ENCODE measurements at regions not wholly inside any gene's neighbourhood (a gene's known extent, or its start where the extent isn't known, plus 50 kb on each side); places are given as distances from the start of the nearest gene placed in this dataset.

DNA sequence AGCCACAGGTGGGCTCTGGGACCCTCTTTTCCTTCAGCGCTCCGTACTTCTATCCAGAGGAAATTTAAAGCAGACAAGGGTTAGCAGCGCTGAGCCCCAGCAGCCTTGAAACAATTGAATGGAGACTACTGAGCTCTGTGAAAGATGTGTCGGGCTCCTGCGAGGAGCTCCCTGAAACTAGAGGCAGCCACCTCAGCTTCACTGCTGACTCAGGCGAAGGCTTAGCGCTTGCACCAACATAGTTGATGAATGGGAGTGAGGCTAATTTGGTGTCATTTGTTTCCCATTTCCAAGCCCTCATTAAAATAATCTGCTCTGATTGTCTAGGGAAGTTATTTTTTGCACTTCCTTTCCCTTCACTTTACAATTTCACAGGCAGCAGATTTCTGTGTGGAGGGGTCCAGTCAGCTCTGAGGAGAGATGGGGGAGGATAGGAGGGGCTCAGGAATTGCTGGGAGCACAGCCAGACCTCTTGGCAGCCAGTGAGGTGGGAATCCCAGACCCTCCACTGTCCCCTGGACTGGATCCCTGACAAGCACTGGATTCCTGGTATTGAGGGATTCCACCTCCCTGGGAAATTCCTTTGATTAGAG lies 398.9 kb upstream of the PLXNA2 start:
- DNase-seq (ENCODE audit: low spot score) (no peak), ATAC-seq (ENCODE audit: low read depth) (no peak)
- H3K9me3 ChIP-seq (ENCODE audit: severe bottlenecking) = no peaks in the 10 kb centered on the region
- H3K27ac ChIP-seq (ENCODE audit: poor library complexity, severe bottlenecking) = no peak overlapping the region
- TF ChIP-seq, protein P1, sequence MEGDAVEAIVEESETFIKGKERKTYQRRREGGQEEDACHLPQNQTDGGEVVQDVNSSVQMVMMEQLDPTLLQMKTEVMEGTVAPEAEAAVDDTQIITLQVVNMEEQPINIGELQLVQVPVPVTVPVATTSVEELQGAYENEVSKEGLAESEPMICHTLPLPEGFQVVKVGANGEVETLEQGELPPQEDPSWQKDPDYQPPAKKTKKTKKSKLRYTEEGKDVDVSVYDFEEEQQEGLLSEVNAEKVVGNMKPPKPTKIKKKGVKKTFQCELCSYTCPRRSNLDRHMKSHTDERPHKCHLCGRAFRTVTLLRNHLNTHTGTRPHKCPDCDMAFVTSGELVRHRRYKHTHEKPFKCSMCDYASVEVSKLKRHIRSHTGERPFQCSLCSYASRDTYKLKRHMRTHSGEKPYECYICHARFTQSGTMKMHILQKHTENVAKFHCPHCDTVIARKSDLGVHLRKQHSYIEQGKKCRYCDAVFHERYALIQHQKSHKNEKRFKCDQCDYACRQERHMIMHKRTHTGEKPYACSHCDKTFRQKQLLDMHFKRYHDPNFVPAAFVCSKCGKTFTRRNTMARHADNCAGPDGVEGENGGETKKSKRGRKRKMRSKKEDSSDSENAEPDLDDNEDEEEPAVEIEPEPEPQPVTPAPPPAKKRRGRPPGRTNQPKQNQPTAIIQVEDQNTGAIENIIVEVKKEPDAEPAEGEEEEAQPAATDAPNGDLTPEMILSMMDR (IDR thresholded peaks at IDR 0.05; ENCODE audit: poor library complexity, severe bottlenecking) = no peak
- no peaks in the 10 kb centered on the region for H3K36me3 ChIP-seq (ENCODE audit: low read depth)
- no peak overlapping the region for H3K4me3 ChIP-seq (ENCODE audit: severe bottlenecking)
- H3K27me3 ChIP-seq (ENCODE audit: insufficient read depth, poor library complexity, severe bottlenecking) = no peaks in the 10 kb centered on the region
- H3K4me1 ChIP-seq (ENCODE audit: insufficient read depth, poor library complexity, severe bottlenecking) = no peaks in the 10 kb centered on the region

DNA sequence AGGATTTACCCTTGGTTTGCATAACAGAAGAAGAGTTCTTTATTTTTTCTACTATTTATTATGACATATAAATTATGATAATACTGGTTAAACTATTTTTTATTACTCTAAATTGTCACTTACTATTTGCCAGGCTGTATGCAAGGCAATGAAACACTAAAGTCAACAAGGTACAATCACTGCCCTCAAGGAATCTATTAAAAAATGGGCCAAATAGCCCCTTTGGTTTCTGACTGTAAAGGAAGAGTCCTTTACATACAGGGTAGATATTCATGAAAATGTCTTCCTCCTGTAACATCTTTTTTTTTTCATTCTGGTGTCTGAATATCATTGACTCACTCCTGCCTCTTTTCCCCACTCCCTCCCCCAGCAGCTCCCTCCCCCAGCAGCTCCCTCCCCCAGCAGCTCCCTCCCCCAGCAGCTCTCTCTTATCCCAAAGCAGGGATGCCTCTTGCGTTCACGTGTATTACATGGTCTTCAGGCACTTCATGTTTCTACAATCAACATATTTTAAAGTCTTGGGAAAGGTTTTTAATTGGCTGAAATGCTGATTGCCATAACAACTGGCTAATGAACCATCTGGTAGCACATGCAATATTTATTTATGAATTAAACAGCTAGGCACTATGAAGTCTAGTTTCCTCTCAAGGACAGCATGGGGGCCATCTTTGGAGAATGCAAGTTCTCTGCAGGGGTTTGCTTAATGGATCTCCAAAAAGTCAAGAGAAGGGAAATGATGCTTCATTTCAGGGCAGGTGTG lies 400.4 kb upstream of the PLXNA2 start:
- no peaks in the 10 kb centered on the region for H3K9me3 ChIP-seq (ENCODE audit: severe bottlenecking)
- no peak for DNase-seq (ENCODE audit: low spot score)
- ATAC-seq (ENCODE audit: low read depth) = no peak
- no peaks in the 10 kb centered on the region for H3K4me1 ChIP-seq (ENCODE audit: insufficient read depth, poor library complexity, severe bottlenecking)
- no peaks in the 10 kb centered on the region for H3K27me3 ChIP-seq (ENCODE audit: insufficient read depth, poor library complexity, severe bottlenecking)
- no peak overlapping the region for H3K27ac ChIP-seq (ENCODE audit: poor library complexity, severe bottlenecking)
- H3K4me3 ChIP-seq (ENCODE audit: severe bottlenecking) = no peak overlapping the region
- no peaks in the 10 kb centered on the region for H3K36me3 ChIP-seq (ENCODE audit: low read depth)
- TF ChIP-seq, protein P1 (IDR thresholded peaks at IDR 0.05; ENCODE audit: poor library complexity, severe bottlenecking) = no peak

DNA sequence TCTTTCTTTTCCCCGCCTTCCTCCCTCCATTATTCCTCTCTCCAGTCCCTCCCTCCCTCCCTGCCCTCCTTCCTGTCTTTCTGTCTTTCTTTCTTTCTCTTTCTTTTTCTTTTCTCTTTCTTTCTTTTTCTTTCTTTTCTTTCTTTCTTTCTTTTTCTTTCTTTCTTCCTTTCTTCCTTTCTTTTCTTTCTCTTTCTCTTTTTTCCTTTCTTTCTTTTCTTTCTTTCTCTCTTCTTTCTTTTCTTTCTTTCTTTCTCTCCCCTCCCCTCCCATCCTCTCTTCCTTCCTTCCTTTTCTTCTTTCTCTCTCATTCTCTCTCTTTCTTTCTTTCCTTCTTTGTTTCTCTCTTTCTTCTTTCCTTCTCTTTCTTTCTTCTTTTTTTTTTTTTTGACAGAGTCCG lies 402.2 kb upstream of the PLXNA2 start:
- H3K4me3 ChIP-seq (ENCODE audit: severe bottlenecking) = no peak overlapping the region
- no peak overlapping the region for H3K27ac ChIP-seq (ENCODE audit: poor library complexity, severe bottlenecking)
- no peak for DNase-seq (ENCODE audit: low spot score)
- no peaks in the 10 kb centered on the region for H3K9me3 ChIP-seq (ENCODE audit: severe bottlenecking)
- H3K4me1 ChIP-seq (ENCODE audit: insufficient read depth, poor library complexity, severe bottlenecking) = no peaks in the 10 kb centered on the region
- TF ChIP-seq, protein P1 (IDR thresholded peaks at IDR 0.05; ENCODE audit: poor library complexity, severe bottlenecking) = no peak
- no peaks in the 10 kb centered on the region for H3K36me3 ChIP-seq (ENCODE audit: low read depth)
- H3K27me3 ChIP-seq (ENCODE audit: insufficient read depth, poor library complexity, severe bottlenecking) = no peaks in the 10 kb centered on the region
- no peak for ATAC-seq (ENCODE audit: low read depth)

DNA sequence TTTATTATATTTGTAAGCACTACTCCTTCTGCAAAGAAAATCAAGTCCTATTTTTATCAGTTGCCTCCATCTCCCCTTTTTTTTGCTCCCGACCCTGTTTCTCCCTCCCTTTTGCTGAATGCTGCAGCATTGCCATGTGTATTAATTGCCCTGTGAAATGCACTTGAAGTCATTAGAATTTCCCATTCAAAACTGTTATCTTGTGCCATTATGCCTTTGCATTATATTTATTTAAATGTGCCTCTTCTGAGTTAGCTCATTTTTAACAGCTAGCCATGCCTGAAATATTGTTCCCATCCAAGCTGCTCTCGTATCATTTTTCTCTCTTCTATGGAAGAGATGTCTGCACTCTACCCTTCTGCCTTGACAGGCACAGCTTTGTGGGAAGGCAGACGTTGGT lies 404.0 kb upstream of the PLXNA2 start:
- no peak for ATAC-seq (ENCODE audit: low read depth)
- Histone ChIP-seq H3K27ac (ENCODE audit: poor library complexity, severe bottlenecking) (no peak overlapping the region), H3K9me3 (ENCODE audit: severe bottlenecking) (no peaks in the 10 kb centered on the region), H3K36me3 (ENCODE audit: low read depth) (no peaks in the 10 kb centered on the region), H3K27me3 (ENCODE audit: insufficient read depth, poor library complexity, severe bottlenecking) (no peaks in the 10 kb centered on the region), H3K4me1 (ENCODE audit: insufficient read depth, poor library complexity, severe bottlenecking) (no peaks in the 10 kb centered on the region), H3K4me3 (ENCODE audit: severe bottlenecking) (no peak overlapping the region)
- no peak for DNase-seq (ENCODE audit: low spot score)
- TF ChIP-seq, protein P1 (IDR thresholded peaks at IDR 0.05; ENCODE audit: poor library complexity, severe bottlenecking) = no peak

All from RWPE2 (cell line).